ENCODE measurements at regions not wholly inside any gene's neighbourhood (a gene's known extent, or its start where the extent isn't known, plus 50 kb on each side); places are given as distances from the start of the nearest gene placed in this dataset.

DNA sequence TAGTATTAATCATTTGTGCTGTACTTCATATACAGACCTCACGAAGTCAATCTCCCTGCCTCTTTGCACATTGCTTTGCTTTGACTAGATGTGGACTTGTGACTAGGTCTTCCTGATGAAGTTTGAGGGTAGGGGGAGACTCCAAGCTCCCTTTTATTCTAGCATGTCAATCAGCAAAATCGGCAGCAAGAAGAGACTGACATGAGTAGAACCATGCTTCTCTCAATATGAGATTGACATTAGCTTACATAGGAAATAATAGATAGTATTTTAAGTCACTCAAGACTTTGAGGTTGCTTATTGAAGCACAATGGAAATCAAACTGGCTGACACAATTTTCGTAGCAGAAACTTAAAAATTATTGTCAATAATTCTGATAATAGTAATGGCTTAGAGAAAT is 866.4 kb upstream of the ADAMTS5 start:
- CTCF ChIA-PET, result no interaction called here
- dilution Hi-C loops (cut with MboI; ENCODE audit: extremely low pct_ligation_motif_present, low sequenced_read_pairs), result no loop called here
- H3K79me2 ChIP-seq (ENCODE audit: control insufficient read depth, insufficient read depth, low read length), result no peaks in the 10 kb centered on the region
- DNase-seq (ENCODE audit: low read depth, low spot score), result no peak
- TF ChIP-seq, protein P1, sequence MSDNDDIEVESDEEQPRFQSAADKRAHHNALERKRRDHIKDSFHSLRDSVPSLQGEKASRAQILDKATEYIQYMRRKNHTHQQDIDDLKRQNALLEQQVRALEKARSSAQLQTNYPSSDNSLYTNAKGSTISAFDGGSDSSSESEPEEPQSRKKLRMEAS (IDR thresholded peaks at IDR 0.05; ENCODE audit: insufficient read depth, insufficient read length), result no peak
- no peak for TF ChIP-seq POLR2AphosphoS5 (IDR thresholded peaks at IDR 0.05; ENCODE audit: insufficient read depth, low read depth, low read length)
- TF ChIP-seq, protein P2, sequence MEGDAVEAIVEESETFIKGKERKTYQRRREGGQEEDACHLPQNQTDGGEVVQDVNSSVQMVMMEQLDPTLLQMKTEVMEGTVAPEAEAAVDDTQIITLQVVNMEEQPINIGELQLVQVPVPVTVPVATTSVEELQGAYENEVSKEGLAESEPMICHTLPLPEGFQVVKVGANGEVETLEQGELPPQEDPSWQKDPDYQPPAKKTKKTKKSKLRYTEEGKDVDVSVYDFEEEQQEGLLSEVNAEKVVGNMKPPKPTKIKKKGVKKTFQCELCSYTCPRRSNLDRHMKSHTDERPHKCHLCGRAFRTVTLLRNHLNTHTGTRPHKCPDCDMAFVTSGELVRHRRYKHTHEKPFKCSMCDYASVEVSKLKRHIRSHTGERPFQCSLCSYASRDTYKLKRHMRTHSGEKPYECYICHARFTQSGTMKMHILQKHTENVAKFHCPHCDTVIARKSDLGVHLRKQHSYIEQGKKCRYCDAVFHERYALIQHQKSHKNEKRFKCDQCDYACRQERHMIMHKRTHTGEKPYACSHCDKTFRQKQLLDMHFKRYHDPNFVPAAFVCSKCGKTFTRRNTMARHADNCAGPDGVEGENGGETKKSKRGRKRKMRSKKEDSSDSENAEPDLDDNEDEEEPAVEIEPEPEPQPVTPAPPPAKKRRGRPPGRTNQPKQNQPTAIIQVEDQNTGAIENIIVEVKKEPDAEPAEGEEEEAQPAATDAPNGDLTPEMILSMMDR (IDR thresholded peaks at IDR 0.05; ENCODE audit: extremely low read depth in 1 of 2, insufficient read depth in 1 of 2, low read depth in 1 of 2, low read length in 2 of 2), result no peak
- no peak for TF ChIP-seq FOS (IDR thresholded peaks at IDR 0.05; ENCODE audit: borderline replicate concordance, insufficient read depth, low read length)
- TF ChIP-seq JUN (IDR thresholded peaks at IDR 0.05; ENCODE audit: borderline replicate concordance, insufficient read depth, insufficient read length, low read depth), result no peak
- no peak for TF ChIP-seq EZH2 (IDR thresholded peaks at IDR 0.05; ENCODE audit: borderline replicate concordance, low read depth, low read length, severe bottlenecking)
- TF ChIP-seq POLR2A (IDR thresholded peaks at IDR 0.05; ENCODE audit: low read depth, low read length), result no peak
- no peak for TF ChIP-seq GATA2 (IDR thresholded peaks at IDR 0.05; ENCODE audit: insufficient read depth, insufficient read length, low read depth, low read length)
- TF ChIP-seq MYC (IDR thresholded peaks at IDR 0.05; ENCODE audit: low read depth, low read length), result no peak
- no peak overlapping the region for H3K4me2 ChIP-seq (ENCODE audit: insufficient read depth, low read length)
- H3K27ac ChIP-seq (ENCODE audit: insufficient read depth, low read depth, low read length), result no peak overlapping the region
- POLR2A ChIA-PET, result no interaction called here
- no peak overlapping the region for H3K4me3 ChIP-seq (replicated peaks in 1 of 3; ENCODE audit: insufficient read depth in 1 of 3, low read depth in 1 of 3, low read length in 3 of 3)
- no peaks in the 10 kb centered on the region for H3K36me3 ChIP-seq (ENCODE audit: control insufficient read depth in 2 of 2, extremely low read depth in 1 of 2, insufficient read depth in 2 of 2, low read length in 2 of 2)
- H2AFZ ChIP-seq (ENCODE audit: low read depth, low read length), result no peak overlapping the region
- H4K20me1 ChIP-seq (replicated peaks; ENCODE audit: control insufficient read depth, extremely low read depth, insufficient read depth, low read length), result no peaks in the 10 kb centered on the region
- H3K9ac ChIP-seq (replicated peaks; ENCODE audit: extremely low read depth, insufficient read depth, low read length), result no peak overlapping the region
- H3K9me1 ChIP-seq (replicated peaks; ENCODE audit: control insufficient read depth, extremely low read depth, insufficient read depth, low read length), result no peaks in the 10 kb centered on the region
- H3K9me3 ChIP-seq (replicated peaks; ENCODE audit: control insufficient read depth, insufficient read depth, low read length), result no peaks in the 10 kb centered on the region
- no peaks in the 10 kb centered on the region for H3K27me3 ChIP-seq (ENCODE audit: control insufficient read depth in 2 of 2, insufficient read depth in 2 of 2, low read length in 2 of 2)
- no peak for FAIRE-seq
- no peaks in the 10 kb centered on the region for H3K4me1 ChIP-seq (ENCODE audit: control insufficient read depth, extremely low read depth, insufficient read depth, low read length)
- intact Hi-C loops (cut with micrococcal nuclease), result no loop called here
- BruUV-seq (replicated peaks), result no TSS peak
